C4-2B (cell line): ENCODE measurements at regions not wholly inside any gene's neighbourhood (a gene's known extent, or its start where the extent isn't known, plus 50 kb on each side); places are given as distances from the start of the nearest gene placed in this dataset.

Source experiments
- ZFX ChIP-seq: fragments of 450-650 bp; IDR thresholded peaks from 2 replicates; pipeline ENCODE4 v1.6.1; 2017
- TF ChIP-seq, protein P1 (sequence below): fragments of 450-650 bp; conservative IDR thresholded peaks from 2 replicates; pipeline ENCODE4 v1.5.1; 2017; ENCODE audit warnings: mild to moderate bottlenecking

DNA sequence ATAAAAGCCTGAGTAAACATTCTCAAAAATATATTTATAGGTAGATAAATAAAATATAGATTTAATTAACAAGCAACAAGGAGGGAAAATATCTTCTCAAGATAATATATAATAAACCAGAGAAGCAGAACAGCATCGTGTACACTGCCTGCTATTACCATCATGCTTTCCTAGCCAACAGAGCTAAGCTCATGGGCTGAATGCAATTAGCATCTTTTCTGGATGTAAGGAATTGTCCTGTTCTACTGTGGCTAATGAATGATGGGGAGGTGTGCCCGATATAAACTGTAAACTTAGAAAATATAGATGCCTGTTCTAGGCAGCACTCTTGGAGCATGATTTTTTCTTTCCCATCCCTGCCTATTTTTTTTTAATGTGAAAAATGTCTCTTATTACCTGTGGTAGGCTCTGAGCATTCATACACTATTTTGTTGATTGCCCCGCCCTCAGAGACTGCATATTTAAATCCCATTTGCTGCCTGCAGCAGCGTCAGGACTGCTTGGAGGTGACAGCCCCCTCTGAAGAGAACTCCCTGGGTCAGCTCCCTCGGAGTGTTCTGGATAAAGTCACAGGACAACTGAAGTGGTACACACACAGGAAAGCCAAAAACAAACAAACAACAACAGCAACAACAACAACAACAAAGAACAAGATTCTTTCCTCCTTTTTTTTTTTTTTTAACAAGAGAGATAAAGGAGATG is 312.3 kb downstream of the SATB1 start:
- TF ChIP-seq, protein P1, sequence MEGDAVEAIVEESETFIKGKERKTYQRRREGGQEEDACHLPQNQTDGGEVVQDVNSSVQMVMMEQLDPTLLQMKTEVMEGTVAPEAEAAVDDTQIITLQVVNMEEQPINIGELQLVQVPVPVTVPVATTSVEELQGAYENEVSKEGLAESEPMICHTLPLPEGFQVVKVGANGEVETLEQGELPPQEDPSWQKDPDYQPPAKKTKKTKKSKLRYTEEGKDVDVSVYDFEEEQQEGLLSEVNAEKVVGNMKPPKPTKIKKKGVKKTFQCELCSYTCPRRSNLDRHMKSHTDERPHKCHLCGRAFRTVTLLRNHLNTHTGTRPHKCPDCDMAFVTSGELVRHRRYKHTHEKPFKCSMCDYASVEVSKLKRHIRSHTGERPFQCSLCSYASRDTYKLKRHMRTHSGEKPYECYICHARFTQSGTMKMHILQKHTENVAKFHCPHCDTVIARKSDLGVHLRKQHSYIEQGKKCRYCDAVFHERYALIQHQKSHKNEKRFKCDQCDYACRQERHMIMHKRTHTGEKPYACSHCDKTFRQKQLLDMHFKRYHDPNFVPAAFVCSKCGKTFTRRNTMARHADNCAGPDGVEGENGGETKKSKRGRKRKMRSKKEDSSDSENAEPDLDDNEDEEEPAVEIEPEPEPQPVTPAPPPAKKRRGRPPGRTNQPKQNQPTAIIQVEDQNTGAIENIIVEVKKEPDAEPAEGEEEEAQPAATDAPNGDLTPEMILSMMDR: no peak
- no peak for TF ChIP-seq ZFX
